Suprapubic skin (tissue), 3 donors: ENCODE measurements at regions not wholly inside any gene's neighbourhood (a gene's known extent, or its start where the extent isn't known, plus 50 kb on each side); places are given as distances from the start of the nearest gene placed in this dataset.

ENCODE experiments used
- POLR2A ChIP-seq, 2 donors: fragments of 450-650 bp; IDR thresholded peaks; one replicate each; pipeline ENCODE4 v1.6.1; 2017; ENCODE audit warnings: antibody characterized with exemption in 2 of 2, mild to moderate bottlenecking in 2 of 2, moderate library complexity in 2 of 2
- TF ChIP-seq, protein P1 (sequence below), 2 donors: fragments of 200-600 bp in 1 of 2; fragments of 450-650 bp in 1 of 2; sonication (generic) in 1 of 2; IDR thresholded peaks; one replicate each; pipeline ENCODE4 v1.5.1; 2016 to 2019; ENCODE audit warnings: antibody characterized with exemption in 2 of 2, mild to moderate bottlenecking in 1 of 2, moderate library complexity in 1 of 2

DNA sequence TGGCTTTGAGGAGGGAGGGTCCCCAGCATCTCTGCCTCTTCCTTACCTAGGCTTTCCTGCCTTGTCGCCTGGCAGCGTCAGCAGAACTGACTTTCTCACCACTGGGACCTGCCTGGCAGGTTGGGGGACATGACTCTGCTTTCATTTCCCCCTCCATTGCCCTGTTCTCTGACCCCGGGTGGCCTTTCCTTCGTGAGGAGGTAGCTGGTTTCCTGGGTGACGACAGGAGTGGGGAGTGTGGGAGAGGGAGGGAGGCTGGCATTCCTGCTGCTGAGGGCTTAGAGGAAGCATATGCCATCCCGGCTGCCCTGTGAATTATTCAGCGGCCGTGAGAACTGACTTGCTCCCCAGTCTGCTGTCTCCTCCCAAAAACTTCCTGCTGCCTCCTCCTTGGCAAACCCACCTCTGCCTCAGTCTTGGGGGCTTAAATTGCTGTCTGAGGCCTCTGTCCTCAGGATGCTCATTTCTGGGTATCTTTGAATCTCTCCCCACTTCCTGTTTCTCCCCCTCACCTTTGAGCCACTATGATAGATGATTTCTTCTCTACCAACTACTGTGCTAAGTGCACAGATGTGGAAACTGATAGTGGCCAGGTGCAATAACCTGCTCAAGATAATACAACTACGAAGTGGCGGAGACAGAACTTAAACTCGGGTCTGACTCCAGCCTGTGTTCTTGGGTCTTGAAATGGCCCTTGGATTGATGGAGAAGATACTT lies 182.0 kb upstream of the CSF3R start:
- TF ChIP-seq, protein P1, sequence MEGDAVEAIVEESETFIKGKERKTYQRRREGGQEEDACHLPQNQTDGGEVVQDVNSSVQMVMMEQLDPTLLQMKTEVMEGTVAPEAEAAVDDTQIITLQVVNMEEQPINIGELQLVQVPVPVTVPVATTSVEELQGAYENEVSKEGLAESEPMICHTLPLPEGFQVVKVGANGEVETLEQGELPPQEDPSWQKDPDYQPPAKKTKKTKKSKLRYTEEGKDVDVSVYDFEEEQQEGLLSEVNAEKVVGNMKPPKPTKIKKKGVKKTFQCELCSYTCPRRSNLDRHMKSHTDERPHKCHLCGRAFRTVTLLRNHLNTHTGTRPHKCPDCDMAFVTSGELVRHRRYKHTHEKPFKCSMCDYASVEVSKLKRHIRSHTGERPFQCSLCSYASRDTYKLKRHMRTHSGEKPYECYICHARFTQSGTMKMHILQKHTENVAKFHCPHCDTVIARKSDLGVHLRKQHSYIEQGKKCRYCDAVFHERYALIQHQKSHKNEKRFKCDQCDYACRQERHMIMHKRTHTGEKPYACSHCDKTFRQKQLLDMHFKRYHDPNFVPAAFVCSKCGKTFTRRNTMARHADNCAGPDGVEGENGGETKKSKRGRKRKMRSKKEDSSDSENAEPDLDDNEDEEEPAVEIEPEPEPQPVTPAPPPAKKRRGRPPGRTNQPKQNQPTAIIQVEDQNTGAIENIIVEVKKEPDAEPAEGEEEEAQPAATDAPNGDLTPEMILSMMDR (IDR thresholded peaks at IDR 0.05) = no peak
- no peak for TF ChIP-seq POLR2A (IDR thresholded peaks at IDR 0.05)
